SK-N-SH (cell line): ENCODE measurements at regions not wholly inside any gene's neighbourhood (a gene's known extent, or its start where the extent isn't known, plus 50 kb on each side); places are given as distances from the start of the nearest gene placed in this dataset.

Source experiments
- CTCF ChIA-PET: fragments of 300-600, 350-600 bp; formaldehyde crosslinking; extraction: SDS; loops from one replicate; lab custom pipeline; 2021; lab: Yijun Ruan, JAX
- POLR2A ChIA-PET: fragments of 350-600 bp; sonication (Branson Sonifier 250); formaldehyde crosslinking; extraction: SDS; loops from one replicate; lab custom pipeline; 2020; ENCODE audit warnings: antibody characterized with exemption, inconsistent platforms; lab: Yijun Ruan, JAX
- DNase-seq: peaks from one replicate; pipeline ENCODE4 v3.0.0; 2012
- H2AFZ ChIP-seq: fragments of 200-600 bp; sonication (generic); 2 replicates; pipeline ENCODE4 v1.8.1; 2016; ENCODE audit warnings: antibody characterized with exemption, mild to moderate bottlenecking, low read depth
- H3F3A ChIP-seq: fragments of 200-600 bp; sonication (generic); replicated peaks from 2 replicates; pipeline ENCODE3; 2016; ENCODE audit warnings: antibody characterized with exemption, mild to moderate bottlenecking; ENCODE audit not compliant: insufficient read depth
- H3K27ac ChIP-seq, 2 experiments: fragments of 200-500 bp in 1 of 2; fragments of 200-600 bp in 1 of 2; sonication (Bioruptor generic) in 1 of 2; sonication (generic), shearing (Covaris generic) in 1 of 2; 2 replicates each; pipeline versions ENCODE4 v1.5.1 to v1.6.1; 2014 to 2016; ENCODE audit warnings: low read depth in 2 of 2, inconsistent platforms in 1 of 2, low read length in 1 of 2, mild to moderate bottlenecking in 1 of 2, mixed read lengths in 1 of 2
- H3K27me3 ChIP-seq: fragments of 200-600 bp; sonication (generic), shearing (Covaris generic); 2 replicates; pipeline ENCODE4 v1.6.1; 2016; ENCODE audit warnings: mixed run types; ENCODE audit not compliant: insufficient read depth
- H3K36me3 ChIP-seq, 2 experiments: fragments of 200-500 bp in 1 of 2; fragments of 200-600 bp in 1 of 2; sonication (Bioruptor generic) in 1 of 2; sonication (generic) in 1 of 2; replicated peaks in 1 of 2; 2 replicates each; pipeline versions ENCODE3 to v1.5.1; 2014 to 2016; ENCODE audit warnings: low read length in 1 of 2, mild to moderate bottlenecking in 1 of 2; ENCODE audit not compliant: insufficient read depth in 2 of 2, control insufficient read depth in 1 of 2
- H3K4me1 ChIP-seq, 2 experiments: fragments of 200-500 bp in 1 of 2; fragments of 200-600 bp in 1 of 2; sonication (Bioruptor generic) in 1 of 2; sonication (generic), shearing (Covaris generic) in 1 of 2; 2 replicates each; pipeline versions ENCODE4 v1.5.1 to v1.6.1; 2014 to 2016; ENCODE audit warnings: low read depth in 1 of 2, low read length in 1 of 2, mixed run types in 1 of 2; ENCODE audit not compliant: insufficient read depth in 2 of 2, control insufficient read depth in 1 of 2
- H3K4me2 ChIP-seq: fragments of 200-600 bp; sonication (generic), shearing (Covaris generic); 2 replicates; pipeline ENCODE4 v1.6.1; 2017; ENCODE audit warnings: mixed run types
- H3K4me3 ChIP-seq, 2 experiments: fragments of 200-500 bp in 1 of 2; fragments of 200-600 bp in 1 of 2; sonication (Bioruptor generic) in 1 of 2; sonication (generic), shearing (Covaris generic) in 1 of 2; 2 replicates each; pipeline versions ENCODE4 v1.5.1 to v1.8.1; 2014 to 2016; ENCODE audit warnings: low read depth in 2 of 2, inconsistent platforms in 1 of 2, low read length in 1 of 2, mild to moderate bottlenecking in 1 of 2, mixed read lengths in 1 of 2, moderate library complexity in 1 of 2
- H3K79me2 ChIP-seq: fragments of 200-600 bp; sonication (generic); 2 replicates; pipeline ENCODE4 v1.8.1; 2017; ENCODE audit warnings: mild to moderate bottlenecking; ENCODE audit not compliant: insufficient read depth
- H3K9ac ChIP-seq: fragments of 200-600 bp; sonication (generic); 2 replicates; pipeline ENCODE4 v1.6.1; 2017; ENCODE audit warnings: mixed run types
- H3K9me2 ChIP-seq: fragments of 200-600 bp; sonication (generic); 2 replicates; pipeline ENCODE4 v1.6.1; 2017; ENCODE audit warnings: mixed run types
- H3K9me3 ChIP-seq: fragments of 200-600 bp; sonication (generic); 2 replicates; pipeline ENCODE4 v1.6.1; 2017; ENCODE audit warnings: mixed run types, mild to moderate bottlenecking, moderate library complexity
- H4K20me1 ChIP-seq: fragments of 200-600 bp; sonication (generic); 2 replicates; pipeline ENCODE4 v1.6.1; 2017; ENCODE audit warnings: mild to moderate bottlenecking, mixed run types; ENCODE audit not compliant: insufficient read depth
- FOSL2 ChIP-seq: IDR thresholded peaks from 2 replicates; pipeline ENCODE4 v1.4.0; 2012; ENCODE audit warnings: low read depth, mild to moderate bottlenecking, moderate library complexity, borderline replicate concordance
- GATA2 ChIP-seq: sonication (generic); formaldehyde crosslinking; IDR thresholded peaks from 2 replicates; pipeline ENCODE4 v1.5.0; 2020; ENCODE audit warnings: mild to moderate bottlenecking, missing genetic modification reagents
- MEF2A ChIP-seq: IDR thresholded peaks from 2 replicates; pipeline ENCODE4 v1.4.0; 2012; ENCODE audit warnings: low read depth, borderline replicate concordance
- MXI1 ChIP-seq: IDR thresholded peaks from 2 replicates; pipeline ENCODE4 v1.6.1; 2012; ENCODE audit warnings: mild to moderate bottlenecking, low read depth, low read length, improper control_type of control experiment
- NRF1 ChIP-seq: IDR thresholded peaks from 2 replicates; pipeline ENCODE4 v1.6.1; 2012; ENCODE audit warnings: low read depth, mild to moderate bottlenecking, low read length
- RAD21 ChIP-seq: IDR thresholded peaks from 2 replicates; pipeline ENCODE4 v1.6.1; 2012; ENCODE audit warnings: mild to moderate bottlenecking, low read length
- RXRA ChIP-seq: IDR thresholded peaks from 2 replicates; pipeline ENCODE4 v1.4.0; 2012; ENCODE audit warnings: low read depth, mild to moderate bottlenecking, borderline replicate concordance
- SIN3A ChIP-seq: IDR thresholded peaks from 2 replicates; pipeline ENCODE4 v1.6.1; 2012; ENCODE audit warnings: low read depth, mild to moderate bottlenecking, low read length, moderate library complexity, borderline replicate concordance
- SMC3 ChIP-seq: IDR thresholded peaks from 2 replicates; pipeline ENCODE4 v1.6.1; 2012; ENCODE audit warnings: low read depth, low read length, improper control_type of control experiment
- TCF12 ChIP-seq: IDR thresholded peaks from 2 replicates; pipeline ENCODE4 v1.4.0; 2012
- TEAD4 ChIP-seq: IDR thresholded peaks from 2 replicates; pipeline ENCODE4 v1.4.0; 2012; ENCODE audit warnings: mild to moderate bottlenecking, borderline replicate concordance; ENCODE audit not compliant: insufficient read depth
- WGBS: methylation state at CpG from one replicate; pipeline ENCODE4 v1.1.6; 2017; ENCODE audit warnings: low lambda C conversion rate; 5-methylcytosine and 5-hydroxymethylcytosine counted together
- TF ChIP-seq, protein P1 (sequence below): IDR thresholded peaks from 2 replicates; pipeline ENCODE4 v1.6.1; 2012; ENCODE audit warnings: mild to moderate bottlenecking, low read depth, low read length, moderate library complexity
- TF ChIP-seq, protein P2 (sequence below): IDR thresholded peaks from 2 replicates; pipeline ENCODE4 v1.4.0; 2012; ENCODE audit warnings: low read depth
- TF ChIP-seq, protein P3 (sequence below): fragments of 150-350 bp; IDR thresholded peaks from 2 replicates; pipeline ENCODE4 v1.6.1; 2017; ENCODE audit warnings: antibody characterized with exemption, low read length, low read depth, borderline replicate concordance
- TF ChIP-seq, protein P4 (sequence below): fragments of 150-350 bp; IDR thresholded peaks from 2 replicates; pipeline ENCODE4 v1.6.1; 2016; ENCODE audit warnings: mild to moderate bottlenecking, low read depth, low read length

DNA sequence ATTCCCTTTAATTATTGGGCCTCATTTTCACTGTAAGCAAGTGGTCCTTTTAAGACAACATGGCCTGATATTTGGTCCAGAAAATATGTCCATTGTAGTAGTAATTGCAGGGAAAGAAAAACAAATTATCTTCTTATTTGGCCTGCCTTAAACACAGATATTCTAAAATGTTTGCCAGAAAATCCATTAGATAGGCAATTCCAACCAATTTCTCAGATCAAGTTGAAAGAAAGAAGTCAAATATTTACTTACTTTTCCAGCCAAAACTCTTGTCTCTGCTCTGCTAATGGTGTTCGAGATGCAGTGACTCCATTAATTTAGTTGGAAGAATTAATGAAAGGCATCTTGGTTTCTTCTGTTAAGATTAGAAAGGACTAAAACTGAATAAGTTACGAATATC is 757.3 kb upstream of the IGFBP3 start:
- Histone ChIP-seq H3K4me3 (no peak overlapping the region), H3F3A (peaks cover 4% of the 10 kb centered on the region), H3K9ac (no peak overlapping the region), H3K36me3 (no peaks in the 10 kb centered on the region), H4K20me1 (no peaks in the 10 kb centered on the region), H3K4me1 (no peaks in the 10 kb centered on the region), H3K9me2 (no peaks in the 10 kb centered on the region), H2AFZ (no peak overlapping the region), H3K9me3 (no peaks in the 10 kb centered on the region), H3K79me2 (no peaks in the 10 kb centered on the region), H3K27ac (no peak overlapping the region), H3K27me3 (no peaks in the 10 kb centered on the region), H3K4me2 (no peak overlapping the region)
- 36% methylated on average over 2 of the region's 2 CpGs for WGBS
- ChIA-PET POLR2A (no interaction called here), CTCF (no interaction called here)
- TF ChIP-seq, protein P1, sequence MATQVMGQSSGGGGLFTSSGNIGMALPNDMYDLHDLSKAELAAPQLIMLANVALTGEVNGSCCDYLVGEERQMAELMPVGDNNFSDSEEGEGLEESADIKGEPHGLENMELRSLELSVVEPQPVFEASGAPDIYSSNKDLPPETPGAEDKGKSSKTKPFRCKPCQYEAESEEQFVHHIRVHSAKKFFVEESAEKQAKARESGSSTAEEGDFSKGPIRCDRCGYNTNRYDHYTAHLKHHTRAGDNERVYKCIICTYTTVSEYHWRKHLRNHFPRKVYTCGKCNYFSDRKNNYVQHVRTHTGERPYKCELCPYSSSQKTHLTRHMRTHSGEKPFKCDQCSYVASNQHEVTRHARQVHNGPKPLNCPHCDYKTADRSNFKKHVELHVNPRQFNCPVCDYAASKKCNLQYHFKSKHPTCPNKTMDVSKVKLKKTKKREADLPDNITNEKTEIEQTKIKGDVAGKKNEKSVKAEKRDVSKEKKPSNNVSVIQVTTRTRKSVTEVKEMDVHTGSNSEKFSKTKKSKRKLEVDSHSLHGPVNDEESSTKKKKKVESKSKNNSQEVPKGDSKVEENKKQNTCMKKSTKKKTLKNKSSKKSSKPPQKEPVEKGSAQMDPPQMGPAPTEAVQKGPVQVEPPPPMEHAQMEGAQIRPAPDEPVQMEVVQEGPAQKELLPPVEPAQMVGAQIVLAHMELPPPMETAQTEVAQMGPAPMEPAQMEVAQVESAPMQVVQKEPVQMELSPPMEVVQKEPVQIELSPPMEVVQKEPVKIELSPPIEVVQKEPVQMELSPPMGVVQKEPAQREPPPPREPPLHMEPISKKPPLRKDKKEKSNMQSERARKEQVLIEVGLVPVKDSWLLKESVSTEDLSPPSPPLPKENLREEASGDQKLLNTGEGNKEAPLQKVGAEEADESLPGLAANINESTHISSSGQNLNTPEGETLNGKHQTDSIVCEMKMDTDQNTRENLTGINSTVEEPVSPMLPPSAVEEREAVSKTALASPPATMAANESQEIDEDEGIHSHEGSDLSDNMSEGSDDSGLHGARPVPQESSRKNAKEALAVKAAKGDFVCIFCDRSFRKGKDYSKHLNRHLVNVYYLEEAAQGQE: no peak
- TF ChIP-seq, protein P2, sequence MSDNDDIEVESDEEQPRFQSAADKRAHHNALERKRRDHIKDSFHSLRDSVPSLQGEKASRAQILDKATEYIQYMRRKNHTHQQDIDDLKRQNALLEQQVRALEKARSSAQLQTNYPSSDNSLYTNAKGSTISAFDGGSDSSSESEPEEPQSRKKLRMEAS: no peak
- TF ChIP-seq, protein P3, sequence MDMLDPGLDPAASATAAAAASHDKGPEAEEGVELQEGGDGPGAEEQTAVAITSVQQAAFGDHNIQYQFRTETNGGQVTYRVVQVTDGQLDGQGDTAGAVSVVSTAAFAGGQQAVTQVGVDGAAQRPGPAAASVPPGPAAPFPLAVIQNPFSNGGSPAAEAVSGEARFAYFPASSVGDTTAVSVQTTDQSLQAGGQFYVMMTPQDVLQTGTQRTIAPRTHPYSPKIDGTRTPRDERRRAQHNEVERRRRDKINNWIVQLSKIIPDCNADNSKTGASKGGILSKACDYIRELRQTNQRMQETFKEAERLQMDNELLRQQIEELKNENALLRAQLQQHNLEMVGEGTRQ: no peak
- no peak for TF ChIP-seq MXI1
- no peak for DNase-seq

DNA sequence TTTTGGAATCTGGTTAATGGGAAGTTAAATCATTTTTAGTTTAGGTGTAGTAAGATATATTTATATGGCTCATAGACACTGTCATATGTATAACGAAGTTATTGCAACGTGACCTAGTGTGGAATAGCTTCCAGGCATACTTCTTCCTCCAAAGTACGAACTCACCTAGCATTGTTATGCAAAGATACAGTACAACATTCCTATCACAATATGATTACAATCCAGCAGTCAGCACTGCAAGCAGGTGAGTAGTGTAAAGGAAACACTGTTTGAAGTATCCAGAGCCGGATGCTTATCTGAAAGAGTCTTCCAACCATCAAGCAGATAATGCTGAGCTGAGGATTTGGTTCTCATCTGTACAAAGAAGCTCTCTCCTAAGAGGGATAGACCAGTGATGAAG is 754.4 kb upstream of the IGFBP3 start:
- Histone ChIP-seq H3K79me2 (no peaks in the 10 kb centered on the region), H3K9me3 (no peaks in the 10 kb centered on the region), H3K27me3 (no peaks in the 10 kb centered on the region), H3K9me2 (no peaks in the 10 kb centered on the region), H3K9ac (no peak overlapping the region), H3K4me1 (no peaks in the 10 kb centered on the region), H3K27ac (no peak overlapping the region), H4K20me1 (no peaks in the 10 kb centered on the region), H3K4me3 (no peak overlapping the region), H2AFZ (no peak overlapping the region), H3K4me2 (no peak overlapping the region), H3F3A (no peaks in the 10 kb centered on the region), H3K36me3 (no peaks in the 10 kb centered on the region)
- POLR2A ChIA-PET: no interaction called here
- 62% methylated on average over 4 of the region's 4 CpGs for WGBS
- CTCF ChIA-PET: interaction anchor here (1.2 kb wide), 1 partner anchor 9 kb away, joined by 4 read pairs; no protein-coding TSS in a partner anchor
- TF ChIP-seq TEAD4 (no peak), SMC3 (no peak), NRF1 (no peak), RAD21 (no peak), TCF12 (no peak), GATA2 (no peak), RXRA (no peak), FOSL2 (no peak), SIN3A (no peak), MEF2A (no peak)
- TF ChIP-seq, protein P2: no peak
- TF ChIP-seq, protein P4, sequence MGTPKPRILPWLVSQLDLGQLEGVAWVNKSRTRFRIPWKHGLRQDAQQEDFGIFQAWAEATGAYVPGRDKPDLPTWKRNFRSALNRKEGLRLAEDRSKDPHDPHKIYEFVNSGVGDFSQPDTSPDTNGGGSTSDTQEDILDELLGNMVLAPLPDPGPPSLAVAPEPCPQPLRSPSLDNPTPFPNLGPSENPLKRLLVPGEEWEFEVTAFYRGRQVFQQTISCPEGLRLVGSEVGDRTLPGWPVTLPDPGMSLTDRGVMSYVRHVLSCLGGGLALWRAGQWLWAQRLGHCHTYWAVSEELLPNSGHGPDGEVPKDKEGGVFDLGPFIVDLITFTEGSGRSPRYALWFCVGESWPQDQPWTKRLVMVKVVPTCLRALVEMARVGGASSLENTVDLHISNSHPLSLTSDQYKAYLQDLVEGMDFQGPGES: no peak
- DNase-seq: no peak
